NCI-H2081 (cell line): ENCODE measurements at regions not wholly inside any gene's neighbourhood (a gene's known extent, or its start where the extent isn't known, plus 50 kb on each side); places are given as distances from the start of the nearest gene placed in this dataset.

ENCODE experiments used
- DNase-seq, 2 experiments: peaks; one replicate each; lab custom pipeline; 2025; lab: John Stamatoyannopoulos, UW

- DNase-seq = no peak
Observed at GRCh38 chr3:180341516-180341915, 260.4 kb upstream of the TTC14 start.

GRCh38 chr3:180351601-180352000, 250.4 kb upstream of the TTC14 start:
- DNase-seq = no peak

- DNase-seq = no peak
Observed at GRCh38 chr3:180352261-180352660, 249.7 kb upstream of the TTC14 start.

GRCh38 chr3:180354214-180354613, 247.7 kb upstream of the TTC14 start:
- peak; percentile 19 to 44 for DNase-seq

GRCh38 chr3:180358179-180358578, 243.8 kb upstream of the TTC14 start:
- DNase-seq = no peak

DNA sequence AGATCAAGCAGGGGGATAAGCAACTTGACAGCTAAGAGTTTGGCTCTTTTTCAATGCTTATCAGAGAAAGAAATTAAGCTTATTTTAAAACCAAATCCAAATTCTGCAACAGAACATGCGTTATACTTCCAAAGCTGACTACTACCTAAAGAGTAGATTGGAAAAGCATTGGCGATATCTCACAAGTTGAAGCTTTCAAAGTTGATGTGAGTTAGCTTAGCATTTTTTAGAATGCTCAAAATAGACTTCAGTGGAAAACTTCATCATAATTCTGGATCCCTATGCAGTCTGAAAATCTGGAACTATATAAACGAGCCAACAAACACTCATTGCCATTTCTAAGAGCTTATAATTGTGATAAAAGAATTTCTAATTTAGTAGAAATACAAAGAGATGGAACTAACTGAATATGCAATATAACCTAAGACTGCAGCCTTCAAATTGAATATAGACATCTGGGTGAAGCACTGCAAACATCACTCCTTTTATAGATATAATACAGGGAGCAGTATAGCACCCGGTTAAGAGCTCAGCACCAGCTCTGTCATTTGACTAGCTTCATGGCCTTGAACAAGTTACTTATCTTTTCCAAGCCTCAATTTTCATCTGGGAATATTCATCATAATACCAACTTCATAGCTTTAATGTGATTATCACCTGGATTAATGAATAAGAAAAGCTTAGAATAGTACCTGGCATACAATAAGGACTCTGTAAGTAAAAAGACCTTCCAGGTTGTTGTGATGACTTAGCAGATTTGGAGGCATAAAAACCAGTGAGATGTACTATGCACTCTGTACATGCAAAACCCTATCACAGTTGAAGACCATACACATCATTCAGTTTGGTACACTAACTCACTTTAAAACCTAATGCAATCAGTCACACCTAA, 242.7 kb upstream of the TTC14 start:
- no peak for DNase-seq

DNA sequence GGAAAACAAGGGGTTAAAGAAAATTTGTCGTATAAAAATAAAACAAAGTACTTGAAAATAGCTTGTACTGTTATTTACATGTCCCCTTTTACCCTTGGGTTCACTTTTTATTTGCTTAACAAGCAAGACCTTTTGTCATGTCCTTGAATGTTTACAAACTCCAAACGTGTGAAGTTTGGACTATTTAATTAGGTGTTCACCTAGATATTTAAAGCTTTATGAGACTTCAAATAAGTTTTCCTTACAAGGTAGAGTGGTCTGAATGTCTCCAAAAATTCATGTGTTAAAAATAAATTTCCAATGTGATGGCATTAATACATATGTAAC, 242.0 kb upstream of the TTC14 start:
- no peak for DNase-seq

- DNase-seq = no peak
Observed at GRCh38 chr3:180362081-180362480, 239.9 kb upstream of the TTC14 start.

DNA sequence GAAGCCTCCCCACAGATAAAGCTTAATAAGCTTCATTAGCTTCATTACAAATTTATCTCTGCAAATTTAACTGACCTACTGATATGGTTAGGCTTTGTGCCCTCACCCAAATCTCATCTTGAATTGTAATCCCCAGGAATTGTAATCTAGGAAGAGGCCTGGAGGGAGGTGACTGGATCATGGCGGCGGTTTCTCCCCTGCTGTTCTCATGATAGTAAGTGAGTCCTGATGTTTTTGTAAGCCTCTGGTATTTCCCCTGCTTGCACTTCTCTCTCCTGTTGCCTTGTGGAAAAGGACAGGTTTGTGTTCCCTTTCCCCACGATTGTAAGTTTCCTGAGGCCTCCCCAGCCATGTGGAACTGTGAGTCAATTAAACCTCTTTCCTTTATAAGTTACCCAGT, 226.1 kb upstream of the TTC14 start:
- no peak for DNase-seq

- DNase-seq = no peak
Observed at GRCh38 chr3:180378496-180378895, 223.5 kb upstream of the TTC14 start.

DNA sequence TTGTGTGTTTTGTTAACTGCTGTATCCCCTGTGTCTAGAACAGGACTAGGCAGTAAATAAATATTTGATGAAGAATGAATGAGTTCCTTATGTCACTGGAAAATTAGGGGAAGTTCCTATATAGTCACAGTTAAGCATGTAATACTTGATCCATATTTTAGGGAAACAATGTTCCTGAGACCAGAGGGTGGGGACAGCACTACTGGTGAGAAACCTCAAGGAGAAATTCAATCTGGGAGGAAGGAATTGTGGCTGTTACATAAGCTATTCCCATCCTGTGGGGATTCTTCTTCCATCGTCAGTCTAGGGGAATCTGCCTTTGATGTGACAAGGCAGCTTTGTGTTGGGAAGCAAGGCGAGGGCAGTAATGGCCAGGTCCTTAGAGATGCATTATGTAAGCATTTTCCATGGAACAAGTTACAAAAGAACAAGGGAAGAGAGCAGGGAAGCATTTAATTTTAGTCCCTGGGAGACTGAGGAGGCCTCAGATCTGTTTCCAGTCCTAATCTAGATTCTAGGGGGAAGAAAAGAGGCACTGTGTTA, 219.3 kb upstream of the TTC14 start:
- DNase-seq = no peak

DNA sequence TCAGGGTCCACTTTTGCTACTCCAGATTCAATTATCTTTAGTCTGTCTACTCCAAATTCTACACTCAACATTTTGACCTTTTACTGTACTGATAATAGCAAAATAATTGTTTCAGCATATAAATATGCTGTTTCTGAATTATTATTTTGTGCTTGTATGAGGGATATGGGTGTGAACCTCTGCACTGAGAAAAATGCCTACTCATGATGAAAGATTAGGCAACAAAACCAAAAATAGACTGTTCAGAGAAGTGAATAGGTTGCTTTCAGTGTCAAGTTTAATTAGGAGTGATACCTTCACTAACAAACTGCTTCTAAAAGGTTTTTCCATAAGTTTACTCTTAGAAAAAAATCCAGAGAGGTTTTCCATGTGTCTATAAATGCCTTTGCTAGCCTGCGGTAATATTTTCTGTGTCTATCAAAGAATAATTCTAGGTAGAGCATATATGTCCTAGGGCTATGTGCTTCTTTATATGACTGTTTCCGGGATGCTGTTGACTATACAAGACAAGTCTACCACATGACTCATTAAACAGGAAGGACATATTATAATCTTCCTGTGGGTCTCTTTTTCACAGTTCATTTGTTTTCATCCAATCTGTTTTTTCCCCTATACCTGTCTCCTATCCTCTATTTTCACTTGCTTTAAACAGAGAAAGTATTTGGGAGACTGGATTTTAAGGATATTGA, 218.5 kb upstream of the TTC14 start:
- DNase-seq = no peak

DNA sequence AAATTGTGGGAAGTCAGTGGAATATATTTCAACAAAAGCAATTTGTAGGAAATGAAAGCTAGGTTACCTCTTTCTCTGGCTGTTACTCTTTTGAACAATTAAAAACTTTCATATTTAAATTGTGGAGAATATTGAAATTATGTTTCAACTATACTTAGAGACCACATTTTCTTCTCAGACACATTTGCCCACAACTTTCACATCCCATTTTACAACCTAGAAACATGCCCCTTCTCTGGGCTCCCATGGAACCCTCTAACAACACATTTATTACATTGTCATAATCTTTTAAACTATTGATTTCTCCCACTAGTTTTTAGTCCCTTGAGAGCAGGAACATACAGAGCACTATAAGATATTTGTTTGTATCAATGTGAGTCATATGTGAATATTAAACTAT, 211.7 kb upstream of the TTC14 start:
- DNase-seq = no peak

GRCh38 chr3:180391001-180391400, 211.0 kb upstream of the TTC14 start:
- DNase-seq = no peak

DNA sequence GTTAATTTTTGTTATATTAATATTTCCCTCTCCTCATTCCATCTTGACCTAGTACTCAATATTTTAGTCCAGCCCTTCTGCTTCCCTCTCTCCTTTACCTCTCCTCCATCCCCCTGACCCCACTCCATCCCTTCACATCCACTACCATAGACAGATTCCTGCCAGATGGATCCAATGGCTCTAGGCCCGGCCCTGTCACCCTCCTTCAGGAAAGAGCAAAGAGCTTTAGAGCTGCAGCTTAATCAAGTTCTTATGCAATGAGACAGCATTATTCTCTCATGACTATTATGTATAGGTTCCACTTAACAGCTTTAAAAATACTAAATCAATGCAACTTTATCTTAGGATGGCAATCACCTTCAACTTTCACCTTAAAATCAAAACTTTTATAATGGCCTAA, 200.7 kb upstream of the TTC14 start:
- no peak for DNase-seq

- no peak for DNase-seq
Observed at GRCh38 chr3:180402471-180403073, 199.4 kb upstream of the TTC14 start.

DNA sequence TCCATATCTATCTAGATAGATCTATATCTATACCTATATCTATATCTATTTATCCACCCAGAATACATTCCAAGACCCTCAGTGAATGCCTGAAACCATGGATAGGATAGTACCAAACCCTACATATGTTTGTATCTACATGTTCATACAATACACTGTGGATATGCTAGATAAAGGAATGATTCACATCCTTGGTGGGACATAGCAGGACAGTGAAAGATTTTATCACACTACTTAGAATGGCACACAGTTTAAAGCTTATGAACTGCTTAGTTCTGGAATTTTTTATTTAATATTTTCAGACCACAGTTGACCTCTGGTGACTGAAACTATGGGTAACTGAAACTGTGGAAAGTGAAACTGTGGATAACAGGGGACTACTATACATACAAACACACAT, 198.8 kb upstream of the TTC14 start:
- no peak for DNase-seq

GRCh38 chr3:180408654-180409053, 193.3 kb upstream of the TTC14 start:
- peak; percentile 21 to 78 for DNase-seq

- DNase-seq = no peak
Observed at GRCh38 chr3:180409170-180409569, 192.8 kb upstream of the TTC14 start.

DNA sequence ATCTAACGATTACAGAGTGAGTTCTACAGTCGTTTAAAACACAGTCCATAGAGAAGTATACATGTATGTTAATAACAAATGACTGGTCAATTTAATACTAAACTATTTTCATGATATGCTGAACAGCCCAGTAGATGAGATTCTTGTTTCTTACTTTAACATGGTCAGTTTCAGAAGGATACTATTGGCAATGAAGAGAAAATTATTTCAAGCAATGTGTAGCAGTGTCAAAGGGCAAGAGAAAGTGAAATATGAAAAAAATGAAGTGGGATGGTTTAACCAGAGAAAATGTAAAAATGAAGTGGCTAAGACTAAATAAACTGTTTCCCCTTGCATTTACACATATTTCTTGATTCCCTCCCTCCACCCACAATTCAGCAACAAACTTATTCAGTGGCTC, 192.1 kb upstream of the TTC14 start:
- no peak for DNase-seq

- no peak for DNase-seq
Observed at GRCh38 chr3:180414157-180414556, 187.8 kb upstream of the TTC14 start.

DNA sequence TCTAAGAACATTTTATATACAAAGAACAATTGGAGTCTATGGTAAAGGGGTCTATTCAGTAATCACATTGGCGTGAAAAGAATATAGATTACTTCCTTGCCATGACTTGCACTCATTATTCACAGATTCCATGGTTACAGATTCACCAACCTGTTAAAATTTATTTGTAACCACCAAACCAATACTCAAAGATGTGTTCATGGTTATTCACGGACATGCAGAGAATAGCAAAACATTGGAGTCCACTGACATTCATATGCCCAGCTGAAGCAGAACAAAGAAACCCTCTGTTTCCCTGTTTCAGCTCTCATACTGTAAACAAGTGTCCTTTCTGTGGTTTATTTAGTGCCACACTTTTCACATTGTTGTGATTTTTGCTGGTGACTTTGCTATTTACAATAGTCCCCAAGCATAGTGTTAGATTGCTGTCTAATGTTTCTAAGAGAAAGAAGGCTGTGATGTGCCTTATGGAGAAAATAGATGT, 185.8 kb upstream of the TTC14 start:
- DNase-seq = peak; percentile 43 to 64

- DNase-seq = no peak
Observed at GRCh38 chr3:180417241-180417640, 184.7 kb upstream of the TTC14 start.
